B cell (primary cell): ENCODE measurements at regions not wholly inside any gene's neighbourhood (a gene's known extent, or its start where the extent isn't known, plus 50 kb on each side); places are given as distances from the start of the nearest gene placed in this dataset.

Experiments used
- EZH2 ChIP-seq: IDR thresholded peaks from 2 replicates; pipeline ENCODE4 v1.6.1; 2012; ENCODE audit warnings: borderline replicate concordance, low read depth, mild to moderate bottlenecking, moderate library complexity, low read length; ENCODE audit not compliant: insufficient read depth, poor library complexity, severe bottlenecking
- TF ChIP-seq, protein P1 (sequence below): fragments of 200-600 bp; IDR thresholded peaks from one replicate; pipeline ENCODE4 v1.8.0; 2022; ENCODE audit warnings: antibody characterized with exemption, mild to moderate bottlenecking

GRCh38 chr18:60202708-60203107, 169.9 kb downstream of the MC4R start:
- TF ChIP-seq, protein P1, sequence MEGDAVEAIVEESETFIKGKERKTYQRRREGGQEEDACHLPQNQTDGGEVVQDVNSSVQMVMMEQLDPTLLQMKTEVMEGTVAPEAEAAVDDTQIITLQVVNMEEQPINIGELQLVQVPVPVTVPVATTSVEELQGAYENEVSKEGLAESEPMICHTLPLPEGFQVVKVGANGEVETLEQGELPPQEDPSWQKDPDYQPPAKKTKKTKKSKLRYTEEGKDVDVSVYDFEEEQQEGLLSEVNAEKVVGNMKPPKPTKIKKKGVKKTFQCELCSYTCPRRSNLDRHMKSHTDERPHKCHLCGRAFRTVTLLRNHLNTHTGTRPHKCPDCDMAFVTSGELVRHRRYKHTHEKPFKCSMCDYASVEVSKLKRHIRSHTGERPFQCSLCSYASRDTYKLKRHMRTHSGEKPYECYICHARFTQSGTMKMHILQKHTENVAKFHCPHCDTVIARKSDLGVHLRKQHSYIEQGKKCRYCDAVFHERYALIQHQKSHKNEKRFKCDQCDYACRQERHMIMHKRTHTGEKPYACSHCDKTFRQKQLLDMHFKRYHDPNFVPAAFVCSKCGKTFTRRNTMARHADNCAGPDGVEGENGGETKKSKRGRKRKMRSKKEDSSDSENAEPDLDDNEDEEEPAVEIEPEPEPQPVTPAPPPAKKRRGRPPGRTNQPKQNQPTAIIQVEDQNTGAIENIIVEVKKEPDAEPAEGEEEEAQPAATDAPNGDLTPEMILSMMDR: no peak
- no peak for TF ChIP-seq EZH2
